ENCODE measurements at regions not wholly inside any gene's neighbourhood (a gene's known extent, or its start where the extent isn't known, plus 50 kb on each side); places are given as distances from the start of the nearest gene placed in this dataset.
"Not testable (repeated sequence)": the region's sequence is repeated elsewhere in the genome, so short reads cannot be mapped to it uniquely, and the experiment has no call there.

DNA sequence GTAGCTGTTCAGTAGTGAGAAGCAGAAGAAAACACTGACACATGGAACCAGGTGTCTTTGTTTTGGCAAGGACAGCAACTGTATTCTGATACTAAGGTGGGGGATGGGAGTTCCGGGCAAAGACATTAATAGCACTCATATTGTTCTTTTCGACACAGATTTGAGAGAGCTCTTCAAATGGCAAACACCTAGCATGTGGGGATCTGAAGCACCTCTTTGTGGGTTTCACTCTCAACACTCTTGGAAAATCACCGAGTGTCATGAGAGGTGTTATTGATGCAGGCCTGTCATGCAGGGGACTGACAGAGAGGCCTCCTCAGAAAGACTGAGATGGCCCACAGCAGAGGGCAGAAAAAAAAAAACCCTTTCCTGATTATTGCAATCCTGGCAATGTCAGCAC is 228.4 kb upstream of the VCX start:
- no peak for ATAC-seq

DNA sequence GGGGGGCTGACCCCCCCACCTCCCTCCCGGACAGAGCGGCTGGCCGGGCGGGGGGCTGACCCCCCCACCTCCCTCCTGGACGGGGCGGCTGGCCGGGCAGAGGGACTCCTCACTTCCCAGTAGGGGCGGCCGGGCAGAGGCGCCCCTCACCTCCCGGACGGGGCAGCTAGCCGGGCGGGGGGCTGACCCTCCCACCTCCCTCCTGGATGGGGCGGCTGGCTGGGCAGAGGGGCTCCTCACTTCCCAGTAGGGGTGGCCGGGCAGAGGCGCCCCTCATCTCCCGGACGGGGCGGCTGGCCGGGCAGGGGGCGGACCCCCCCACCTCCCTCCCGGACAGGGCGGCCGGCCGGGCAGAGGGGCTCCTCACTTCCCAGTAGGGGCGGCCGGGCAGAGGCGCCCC is 234.3 kb upstream of the VCX start:
- H3K4me3 ChIP-seq; H3K27me3 ChIP-seq; H3K36me3 ChIP-seq (replicated peaks in 1 of 2; ENCODE audit: insufficient read depth in 1 of 2, low read depth in 2 of 2); H3K9me3 ChIP-seq; H3K27ac ChIP-seq; H3K4me1 ChIP-seq; ATAC-seq; intact Hi-C loops (cut with DNase I); DNase-seq: not testable (repeated sequence)
- 86% methylated on average over 7 of the region's 29 CpGs; no CpG with 5 or more reads in 1 of the 2 donors for WGBS, 2 donors

More for the DNA sequence above, 228.4 kb upstream of the VCX start:
- WGBS, 2 donors: 70 to 88% methylated on average over 3 of the region's 3 CpGs
- Histone ChIP-seq H3K36me3 (replicated peaks in 1 of 2; ENCODE audit: insufficient read depth in 1 of 2, low read depth in 2 of 2) (no peaks in the 10 kb centered on the region), H3K27me3 (no peaks in the 10 kb centered on the region), H3K4me1 (no peaks in the 10 kb centered on the region), H3K9me3 (no peaks in the 10 kb centered on the region), H3K27ac (no peak overlapping the region), H3K4me3 (no peak overlapping the region)
- TF ChIP-seq, protein P1, sequence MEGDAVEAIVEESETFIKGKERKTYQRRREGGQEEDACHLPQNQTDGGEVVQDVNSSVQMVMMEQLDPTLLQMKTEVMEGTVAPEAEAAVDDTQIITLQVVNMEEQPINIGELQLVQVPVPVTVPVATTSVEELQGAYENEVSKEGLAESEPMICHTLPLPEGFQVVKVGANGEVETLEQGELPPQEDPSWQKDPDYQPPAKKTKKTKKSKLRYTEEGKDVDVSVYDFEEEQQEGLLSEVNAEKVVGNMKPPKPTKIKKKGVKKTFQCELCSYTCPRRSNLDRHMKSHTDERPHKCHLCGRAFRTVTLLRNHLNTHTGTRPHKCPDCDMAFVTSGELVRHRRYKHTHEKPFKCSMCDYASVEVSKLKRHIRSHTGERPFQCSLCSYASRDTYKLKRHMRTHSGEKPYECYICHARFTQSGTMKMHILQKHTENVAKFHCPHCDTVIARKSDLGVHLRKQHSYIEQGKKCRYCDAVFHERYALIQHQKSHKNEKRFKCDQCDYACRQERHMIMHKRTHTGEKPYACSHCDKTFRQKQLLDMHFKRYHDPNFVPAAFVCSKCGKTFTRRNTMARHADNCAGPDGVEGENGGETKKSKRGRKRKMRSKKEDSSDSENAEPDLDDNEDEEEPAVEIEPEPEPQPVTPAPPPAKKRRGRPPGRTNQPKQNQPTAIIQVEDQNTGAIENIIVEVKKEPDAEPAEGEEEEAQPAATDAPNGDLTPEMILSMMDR (IDR thresholded peaks at IDR 0.05): no peak
- intact Hi-C loops (cut with DNase I): no loop called here
- DNase-seq: no peak

DNA sequence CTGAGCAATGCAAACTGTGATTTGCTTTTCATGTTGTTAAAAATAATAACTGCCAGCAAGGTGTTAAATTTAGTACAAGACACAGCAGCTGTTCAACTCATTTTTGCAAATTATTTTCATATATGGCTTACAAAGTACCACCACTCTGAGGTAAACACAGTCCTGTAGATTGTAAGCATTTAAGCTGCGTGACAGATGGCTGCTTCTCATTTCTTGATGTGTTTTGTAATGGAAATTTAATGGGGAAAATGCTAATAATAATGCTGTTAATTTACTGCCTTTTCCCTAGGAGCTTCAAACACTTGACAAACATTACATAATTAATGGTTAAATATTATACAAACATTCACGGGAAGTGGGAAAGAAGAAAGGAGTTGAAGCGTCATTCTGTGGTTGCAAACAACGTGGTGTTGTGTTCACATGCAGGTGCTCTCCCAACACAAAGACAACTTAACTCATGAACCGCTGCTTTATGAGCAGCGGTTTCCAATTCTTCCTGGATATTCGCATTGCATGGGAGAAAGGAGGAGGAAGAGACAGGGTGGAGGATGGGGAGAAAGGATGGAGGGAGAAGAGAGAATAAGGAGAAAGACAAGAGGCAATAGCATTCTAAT is 236.8 kb upstream of the VCX start:
- no peaks in the 10 kb centered on the region for H3K4me1 ChIP-seq
- TF ChIP-seq, protein P1 (IDR thresholded peaks at IDR 0.05): no peak
- no peak for TF ChIP-seq POLR2A (IDR thresholded peaks at IDR 0.05)
- H3K36me3 ChIP-seq (replicated peaks in 1 of 2; ENCODE audit: insufficient read depth in 1 of 2, low read depth in 2 of 2): no peaks in the 10 kb centered on the region
- DNase-seq (no peak), ATAC-seq (no peak)
- no peak overlapping the region for H3K27ac ChIP-seq
- 26 to 42% methylated on average over 7 of the region's 7 CpGs for WGBS, 2 donors
- intact Hi-C loops (cut with DNase I): no loop called here
- H3K4me3 ChIP-seq: no peak overlapping the region
- H3K9me3 ChIP-seq: no peaks in the 10 kb centered on the region
- H3K27me3 ChIP-seq: no peaks in the 10 kb centered on the region

DNA sequence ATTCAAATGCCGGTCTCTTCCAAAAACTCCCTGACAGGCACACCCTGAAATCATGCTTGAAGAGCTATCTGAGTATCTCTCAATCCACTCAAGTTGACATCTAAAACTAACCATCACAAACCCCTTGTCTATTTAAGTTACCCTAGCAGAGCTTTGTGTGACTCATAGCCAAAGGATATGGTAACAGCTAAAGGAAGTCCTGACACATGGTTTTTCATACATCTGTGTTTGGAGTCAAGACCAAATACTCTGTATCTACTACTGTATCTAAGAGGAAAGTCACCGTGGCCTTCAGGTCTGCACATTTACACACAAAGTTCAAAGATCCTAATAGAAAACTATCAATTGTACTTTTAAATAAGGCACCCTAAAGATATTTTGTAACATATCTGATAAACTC is 239.6 kb upstream of the VCX start:
- H3K4me3 ChIP-seq: no peak overlapping the region
- intact Hi-C loops (cut with DNase I): no loop called here
- 78 to 94% methylated on average over 2 of the region's 2 CpGs for WGBS, 2 donors
- H3K27me3 ChIP-seq: no peaks in the 10 kb centered on the region
- H3K36me3 ChIP-seq (replicated peaks in 1 of 2; ENCODE audit: insufficient read depth in 1 of 2, low read depth in 2 of 2): no peaks in the 10 kb centered on the region
- ATAC-seq: no peak
- no peak for DNase-seq
- no peaks in the 10 kb centered on the region for H3K9me3 ChIP-seq
- TF ChIP-seq, protein P1 (IDR thresholded peaks at IDR 0.05): no peak
- no peak for TF ChIP-seq POLR2A (IDR thresholded peaks at IDR 0.05)
- H3K27ac ChIP-seq: no peak overlapping the region
- no peaks in the 10 kb centered on the region for H3K4me1 ChIP-seq

DNA sequence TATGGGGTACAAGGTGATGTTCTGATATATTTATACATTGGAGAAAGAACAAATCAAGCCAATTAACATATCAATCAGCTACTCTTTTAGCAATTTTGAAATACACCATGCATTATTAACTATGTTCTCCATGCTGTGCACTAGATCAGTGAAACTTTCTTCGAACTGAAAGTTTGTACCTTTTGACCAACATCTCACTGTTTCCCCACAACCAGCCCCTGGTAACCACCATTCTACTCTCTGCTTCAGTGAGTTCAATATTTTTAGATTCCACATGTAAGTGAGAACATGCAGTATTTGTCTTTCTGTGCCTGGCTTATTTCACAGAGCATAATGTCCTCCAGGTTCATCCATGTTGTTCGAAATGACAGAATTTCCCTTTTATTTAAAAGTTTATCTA is 246.1 kb upstream of the VCX start:
- Histone ChIP-seq H3K27me3 (no peaks in the 10 kb centered on the region), H3K27ac (no peak overlapping the region), H3K9me3 (no peaks in the 10 kb centered on the region), H3K4me3 (no peak overlapping the region), H3K36me3 (replicated peaks in 1 of 2; ENCODE audit: insufficient read depth in 1 of 2, low read depth in 2 of 2) (no peaks in the 10 kb centered on the region), H3K4me1 (no peaks in the 10 kb centered on the region)
- intact Hi-C loops (cut with DNase I): no loop called here
- 50 to 78% methylated on average over 2 of the region's 2 CpGs for WGBS, 2 donors
- DNase-seq (no peak), ATAC-seq (no peak)
- TF ChIP-seq, protein P1 (IDR thresholded peaks at IDR 0.05): no peak
- TF ChIP-seq POLR2A (IDR thresholded peaks at IDR 0.05): no peak

DNA sequence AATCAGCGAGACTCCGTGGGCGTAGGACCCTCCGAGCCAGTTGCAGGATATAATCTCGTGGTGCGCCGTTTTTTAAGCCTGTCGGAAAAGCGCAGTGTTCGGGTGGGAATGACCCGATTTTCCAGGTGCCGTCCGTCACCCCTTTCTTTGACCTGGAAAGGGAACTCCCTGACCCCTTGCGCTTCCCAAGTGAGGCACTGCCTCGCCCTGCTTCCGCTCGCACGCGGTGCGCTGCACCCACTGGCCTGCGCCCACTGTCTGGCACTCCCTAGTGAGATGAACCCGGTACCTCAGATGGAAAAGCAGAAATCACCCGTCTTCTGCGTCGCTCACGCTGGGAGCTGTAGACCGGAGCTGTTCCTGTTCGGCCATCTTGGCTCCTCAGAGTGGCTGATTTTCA is 249.6 kb upstream of the VCX start:
- ATAC-seq; DNase-seq; intact Hi-C loops (cut with DNase I): not testable (repeated sequence)

More for the DNA sequence above, 249.6 kb upstream of the VCX start:
- H3K27ac ChIP-seq; H3K9me3 ChIP-seq; H3K27me3 ChIP-seq; H3K4me1 ChIP-seq; H3K36me3 ChIP-seq (replicated peaks in 1 of 2; ENCODE audit: insufficient read depth in 1 of 2, low read depth in 2 of 2); H3K4me3 ChIP-seq: not testable (repeated sequence)
- 83 to 95% methylated on average over 12 to 13 of the region's 28 CpGs for WGBS, 2 donors

Measured in body of pancreas (tissue), 4 donors.